Liver (tissue), 3 donors: ENCODE measurements at regions not wholly inside any gene's neighbourhood (a gene's known extent, or its start where the extent isn't known, plus 50 kb on each side); places are given as distances from the start of the nearest gene placed in this dataset.

Experiments used
- MAX ChIP-seq: IDR thresholded peaks from 2 replicates; pipeline ENCODE4 v1.6.1; 2016; ENCODE audit warnings: antibody characterized with exemption
- RAD21 ChIP-seq, 2 donors: IDR thresholded peaks; 2 replicates each; pipeline ENCODE4 v1.6.1; 2016; ENCODE audit warnings: antibody characterized with exemption in 2 of 2, mild to moderate bottlenecking in 2 of 2
- SP1 ChIP-seq: IDR thresholded peaks from 2 replicates; pipeline ENCODE4 v1.6.1; 2018; ENCODE audit warnings: antibody characterized with exemption, mild to moderate bottlenecking
- TF ChIP-seq, protein P1 (sequence below): fragments of 150-350 bp; IDR thresholded peaks from 2 replicates; pipeline ENCODE4 v1.5.1; 2017; ENCODE audit warnings: improper control_type of control experiment, low read depth, low read length; ENCODE audit not compliant: missing input control
- donor health status: healthy.
- donor health status: healthy.

GRCh38 chr1:117796226-117796625 lies 133.2 kb downstream of the GDAP2 start:
- TF ChIP-seq, protein P1, sequence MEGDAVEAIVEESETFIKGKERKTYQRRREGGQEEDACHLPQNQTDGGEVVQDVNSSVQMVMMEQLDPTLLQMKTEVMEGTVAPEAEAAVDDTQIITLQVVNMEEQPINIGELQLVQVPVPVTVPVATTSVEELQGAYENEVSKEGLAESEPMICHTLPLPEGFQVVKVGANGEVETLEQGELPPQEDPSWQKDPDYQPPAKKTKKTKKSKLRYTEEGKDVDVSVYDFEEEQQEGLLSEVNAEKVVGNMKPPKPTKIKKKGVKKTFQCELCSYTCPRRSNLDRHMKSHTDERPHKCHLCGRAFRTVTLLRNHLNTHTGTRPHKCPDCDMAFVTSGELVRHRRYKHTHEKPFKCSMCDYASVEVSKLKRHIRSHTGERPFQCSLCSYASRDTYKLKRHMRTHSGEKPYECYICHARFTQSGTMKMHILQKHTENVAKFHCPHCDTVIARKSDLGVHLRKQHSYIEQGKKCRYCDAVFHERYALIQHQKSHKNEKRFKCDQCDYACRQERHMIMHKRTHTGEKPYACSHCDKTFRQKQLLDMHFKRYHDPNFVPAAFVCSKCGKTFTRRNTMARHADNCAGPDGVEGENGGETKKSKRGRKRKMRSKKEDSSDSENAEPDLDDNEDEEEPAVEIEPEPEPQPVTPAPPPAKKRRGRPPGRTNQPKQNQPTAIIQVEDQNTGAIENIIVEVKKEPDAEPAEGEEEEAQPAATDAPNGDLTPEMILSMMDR: no peak
- TF ChIP-seq RAD21 (IDR thresholded peaks at IDR 0.05) (no peak), SP1 (no peak), MAX (no peak)
